ENCODE measurements at regions not wholly inside any gene's neighbourhood (a gene's known extent, or its start where the extent isn't known, plus 50 kb on each side); places are given as distances from the start of the nearest gene placed in this dataset.

GRCh38 chr7:41900532-41900931 is 197.6 kb upstream of the INHBA start:
- Mint-ChIP-seq H3K9me3 (ENCODE audit: insufficient read depth) (no peaks in the 10 kb centered on the region), H3K4me3 (no peak overlapping the region), H3K27me3 (no peaks in the 10 kb centered on the region), H3K4me1 (no peaks in the 10 kb centered on the region), H3K27ac (no peak overlapping the region)
- WGBS (ENCODE audit: insufficient coverage): no CpG with 5 or more reads among the region's 2 CpGs
- Histone ChIP-seq H3K4me3 (ENCODE audit: control extremely low read depth in 1 of 5, extremely low read depth in 1 of 5, insufficient read depth in 1 of 5, low read depth in 2 of 5, low read length in 4 of 5) (no peak overlapping the region), H3K4me1 (ENCODE audit: control insufficient read depth in 2 of 2, insufficient read depth in 2 of 2, low read length in 2 of 2) (no peaks in the 10 kb centered on the region), H3K9me3 (ENCODE audit: control extremely low read depth in 1 of 3, control insufficient read depth in 2 of 3, insufficient read depth in 1 of 3, low read length in 2 of 3) (peaks cover 0 to 7% (median 0%) of the 10 kb centered on the region in 3 donors), H2AFZ (ENCODE audit: insufficient read depth, low read depth, low read length, poor library complexity, severe bottlenecking) (no peak overlapping the region), H3K9ac (ENCODE audit: low read length) (no peak overlapping the region), H3K36me3 (replicated peaks in 1 of 2; ENCODE audit: control extremely low read depth in 1 of 2, control insufficient read depth in 1 of 2, extremely low read depth in 1 of 2, insufficient read depth in 2 of 2, low read length in 1 of 2) (no peaks in the 10 kb centered on the region), H3K27me3 (replicated peaks in 1 of 4; ENCODE audit: control extremely low read depth in 1 of 4, control insufficient read depth in 3 of 4, insufficient read depth in 4 of 4, low read length in 3 of 4) (no peaks in the 10 kb centered on the region), H3K79me2 (ENCODE audit: control insufficient read depth, insufficient read depth, low read length) (no peaks in the 10 kb centered on the region), H3K27ac (ENCODE audit: low read length in 2 of 2) (no peak overlapping the region), H4K20me1 (ENCODE audit: control insufficient read depth, insufficient read depth, low read length, poor library complexity, severe bottlenecking) (no peaks in the 10 kb centered on the region), H3K4me2 (replicated peaks; ENCODE audit: low read depth, low read length, poor library complexity, severe bottlenecking) (no peak overlapping the region)
- ChIA-PET CTCF (interaction anchor here (0.9 to 1.6 kb wide), 2 partner anchors 8 to 40 kb away, joined by 3 to 5 read pairs; no protein-coding TSS in a partner anchor), POLR2A (no interaction called here)
- DNase-seq: no peak
- intact Hi-C loops (cut with micrococcal nuclease): no loop called here
- TF ChIP-seq EZH2 (IDR thresholded peaks at IDR 0.05; ENCODE audit: borderline replicate concordance, insufficient read depth, low read depth, low read length, poor library complexity, severe bottlenecking): no peak
- no peak for TF ChIP-seq CTCF (IDR thresholded peaks at IDR 0.05)
- ATAC-seq (ENCODE audit: low read depth): no peak

- Histone ChIP-seq H3K36me3 (replicated peaks in 1 of 2; ENCODE audit: control extremely low read depth in 1 of 2, control insufficient read depth in 1 of 2, extremely low read depth in 1 of 2, insufficient read depth in 2 of 2, low read length in 1 of 2) (no peaks in the 10 kb centered on the region), H3K27me3 (replicated peaks in 1 of 4; ENCODE audit: control extremely low read depth in 1 of 4, control insufficient read depth in 3 of 4, insufficient read depth in 4 of 4, low read length in 3 of 4) (no peaks in the 10 kb centered on the region), H3K27ac (ENCODE audit: low read length in 2 of 2) (no peak overlapping the region), H4K20me1 (ENCODE audit: control insufficient read depth, insufficient read depth, low read length, poor library complexity, severe bottlenecking) (no peaks in the 10 kb centered on the region), H3K9ac (ENCODE audit: low read length) (no peak overlapping the region), H2AFZ (ENCODE audit: insufficient read depth, low read depth, low read length, poor library complexity, severe bottlenecking) (no peak overlapping the region), H3K79me2 (ENCODE audit: control insufficient read depth, insufficient read depth, low read length) (no peaks in the 10 kb centered on the region), H3K4me3 (ENCODE audit: control extremely low read depth in 1 of 5, extremely low read depth in 1 of 5, insufficient read depth in 1 of 5, low read depth in 2 of 5, low read length in 4 of 5) (no peak overlapping the region), H3K4me2 (replicated peaks; ENCODE audit: low read depth, low read length, poor library complexity, severe bottlenecking) (no peak overlapping the region), H3K9me3 (ENCODE audit: control extremely low read depth in 1 of 3, control insufficient read depth in 2 of 3, insufficient read depth in 1 of 3, low read length in 2 of 3) (peaks cover 0 to 7% (median 0%) of the 10 kb centered on the region in 3 donors), H3K4me1 (ENCODE audit: control insufficient read depth in 2 of 2, insufficient read depth in 2 of 2, low read length in 2 of 2) (no peaks in the 10 kb centered on the region)
- intact Hi-C loops (cut with micrococcal nuclease): no loop called here
- no peak overlapping the region for H3K4me3 Mint-ChIP-seq
- CTCF ChIA-PET: interaction anchor here (1.6 kb wide), 1 partner anchor 41 kb away, joined by 5 read pairs; no protein-coding TSS in a partner anchor
- WGBS (ENCODE audit: insufficient coverage): 80% methylated on average over 1 of the region's 4 CpGs
- no peaks in the 10 kb centered on the region for H3K27me3 Mint-ChIP-seq
- POLR2A ChIA-PET: no interaction called here
- ATAC-seq (ENCODE audit: low read depth) (no peak), DNase-seq (no peak)
- no peaks in the 10 kb centered on the region for H3K9me3 Mint-ChIP-seq (ENCODE audit: insufficient read depth)
- no peaks in the 10 kb centered on the region for H3K4me1 Mint-ChIP-seq
- TF ChIP-seq EZH2 (IDR thresholded peaks at IDR 0.05; ENCODE audit: borderline replicate concordance, insufficient read depth, low read depth, low read length, poor library complexity, severe bottlenecking): no peak
- TF ChIP-seq CTCF (IDR thresholded peaks at IDR 0.05): no peak
- no peak overlapping the region for H3K27ac Mint-ChIP-seq
These were observed 197.0 kb upstream of the INHBA start for GRCh38 chr7:41899823-41900433.
